Parathyroid adenoma (tissue), 2 donors: ENCODE measurements at regions not wholly inside any gene's neighbourhood (a gene's known extent, or its start where the extent isn't known, plus 50 kb on each side); places are given as distances from the start of the nearest gene placed in this dataset.

Source experiments
- H2AFZ ChIP-seq: fragments of 300-600 bp; sonication (generic); one replicate; pipeline ENCODE4 v1.7.0; 2017; ENCODE audit warnings: antibody characterized with exemption, mild to moderate bottlenecking
- H3K27ac ChIP-seq: fragments of 300-600 bp; sonication (generic); one replicate; pipeline ENCODE4 v1.7.0; 2017
- H3K27me3 ChIP-seq: fragments of 300-600 bp; sonication (generic); one replicate; pipeline ENCODE4 v1.7.0; 2017; ENCODE audit warnings: low read length; ENCODE audit not compliant: control insufficient read depth, insufficient read depth
- H3K36me3 ChIP-seq: fragments of 300-600 bp; sonication (generic); one replicate; pipeline ENCODE4 v1.7.0; 2017; ENCODE audit warnings: low read length; ENCODE audit not compliant: control insufficient read depth, insufficient read depth
- H3K4me1 ChIP-seq: fragments of 300-600 bp; sonication (generic); one replicate; pipeline ENCODE4 v1.7.0; 2017; ENCODE audit warnings: control low read depth
- H3K4me2 ChIP-seq: fragments of 300-600 bp; sonication (generic); one replicate; pipeline ENCODE4 v1.7.0; 2017; ENCODE audit warnings: low read length
- H3K4me3 ChIP-seq: fragments of 300-600 bp; sonication (generic); one replicate; pipeline ENCODE4 v1.7.0; 2017; ENCODE audit warnings: low read depth, low read length
- H3K79me2 ChIP-seq: fragments of 300-600 bp; sonication (generic); one replicate; pipeline ENCODE4 v1.7.0; 2017; ENCODE audit warnings: control low read depth
- H3K9ac ChIP-seq: fragments of 300-600 bp; sonication (generic); one replicate; pipeline ENCODE4 v1.7.0; 2017; ENCODE audit warnings: mild to moderate bottlenecking
- H3K9me3 ChIP-seq: fragments of 300-600 bp; sonication (generic); one replicate; pipeline ENCODE4 v1.7.0; 2017; ENCODE audit warnings: low read length; ENCODE audit not compliant: control insufficient read depth
- CTCF ChIP-seq: fragments of 300-600 bp; sonication (generic); IDR thresholded peaks from one replicate; pipeline ENCODE4 v1.7.0; 2017; ENCODE audit warnings: antibody characterized with exemption, mild to moderate bottlenecking
- donor health status: primary hyperparathyroidism.

- Histone ChIP-seq H3K4me1 (no peaks in the 10 kb centered on the region), H2AFZ (no peak overlapping the region), H3K4me2 (no peak overlapping the region), H3K27ac (no peak overlapping the region), H3K4me3 (no peak overlapping the region), H3K9ac (no peak overlapping the region), H3K9me3 (no peaks in the 10 kb centered on the region), H3K36me3 (no peaks in the 10 kb centered on the region), H3K27me3 (no peaks in the 10 kb centered on the region), H3K79me2 (no peaks in the 10 kb centered on the region)
- TF ChIP-seq CTCF, result no peak
Observed at GRCh38 chr15:37847776-37848175, 86.7 kb upstream of the TMCO5A start.

GRCh38 chr15:37856109-37856508 is 78.3 kb upstream of the TMCO5A start:
- no peak overlapping the region for H3K4me2 ChIP-seq
- no peak overlapping the region for H3K27ac ChIP-seq
- no peak for TF ChIP-seq CTCF
- no peak overlapping the region for H3K9ac ChIP-seq
- no peak overlapping the region for H2AFZ ChIP-seq
- no peaks in the 10 kb centered on the region for H3K36me3 ChIP-seq
- no peaks in the 10 kb centered on the region for H3K79me2 ChIP-seq
- H3K4me3 ChIP-seq, result no peak overlapping the region
- H3K4me1 ChIP-seq, result no peaks in the 10 kb centered on the region
- H3K27me3 ChIP-seq, result no peaks in the 10 kb centered on the region
- H3K9me3 ChIP-seq, result no peaks in the 10 kb centered on the region

- no peak for TF ChIP-seq CTCF
- no peak overlapping the region for H3K9ac ChIP-seq
- H3K4me1 ChIP-seq, result no peaks in the 10 kb centered on the region
- no peaks in the 10 kb centered on the region for H3K36me3 ChIP-seq
- no peaks in the 10 kb centered on the region for H3K79me2 ChIP-seq
- H2AFZ ChIP-seq, result no peak overlapping the region
- no peak overlapping the region for H3K4me2 ChIP-seq
- H3K27me3 ChIP-seq, result no peaks in the 10 kb centered on the region
- H3K4me3 ChIP-seq, result no peak overlapping the region
- no peak overlapping the region for H3K27ac ChIP-seq
- H3K9me3 ChIP-seq, result no peaks in the 10 kb centered on the region
Observed at GRCh38 chr15:37860896-37861295, 73.5 kb upstream of the TMCO5A start.

GRCh38 chr15:37865687-37866086 is 68.8 kb upstream of the TMCO5A start:
- Histone ChIP-seq H3K9me3 (no peaks in the 10 kb centered on the region), H3K36me3 (no peaks in the 10 kb centered on the region), H3K27ac (no peak overlapping the region), H3K27me3 (no peaks in the 10 kb centered on the region), H2AFZ (no peak overlapping the region), H3K9ac (no peak overlapping the region), H3K4me3 (no peak overlapping the region), H3K4me1 (no peaks in the 10 kb centered on the region), H3K4me2 (no peak overlapping the region), H3K79me2 (no peaks in the 10 kb centered on the region)
- no peak for TF ChIP-seq CTCF

GRCh38 chr15:37870711-37871110 is 63.7 kb upstream of the TMCO5A start:
- Histone ChIP-seq H3K4me2 (no peak overlapping the region), H3K4me1 (no peaks in the 10 kb centered on the region), H3K4me3 (no peak overlapping the region), H3K9ac (no peak overlapping the region), H3K36me3 (no peaks in the 10 kb centered on the region), H2AFZ (no peak overlapping the region), H3K27ac (no peak overlapping the region), H3K27me3 (no peaks in the 10 kb centered on the region), H3K79me2 (no peaks in the 10 kb centered on the region), H3K9me3 (no peaks in the 10 kb centered on the region)
- no peak for TF ChIP-seq CTCF
